Fibroblast of skin of left biceps (primary cell): ENCODE measurements at regions not wholly inside any gene's neighbourhood (a gene's known extent, or its start where the extent isn't known, plus 50 kb on each side); places are given as distances from the start of the nearest gene placed in this dataset.
A peak's percentile ranks its signal among the peaks of the same experiment; 100 is the strongest.

ENCODE experiments used
- DNase-seq, 2 experiments: peaks; one replicate each; pipeline ENCODE4 v3.0.0-alpha.2; 2013; ENCODE audit warnings: low read depth in 2 of 2

GRCh38 chr10:32171204-32171603 lies 115.0 kb upstream of the KIF5B start:
- DNase-seq: no peak

- no peak for DNase-seq
Observed at GRCh38 chr10:32169556-32169955, 113.3 kb upstream of the KIF5B start.

GRCh38 chr10:32167450-32167849 lies 111.2 kb upstream of the KIF5B start:
- DNase-seq: no peak

- DNase-seq: no peak
Observed at GRCh38 chr10:32166365-32166764, 110.1 kb upstream of the KIF5B start.

GRCh38 chr10:32163762-32164148 lies 107.5 kb upstream of the KIF5B start:
- DNase-seq: no peak

GRCh38 chr10:32163071-32163761 lies 107.0 kb upstream of the KIF5B start:
- no peak for DNase-seq

- DNase-seq: no peak
Observed at GRCh38 chr10:32161586-32161985, 105.4 kb upstream of the KIF5B start.

GRCh38 chr10:32160864-32161263 lies 104.6 kb upstream of the KIF5B start:
- DNase-seq: no peak

- no peak for DNase-seq
Observed at GRCh38 chr10:32159264-32159663, 103.0 kb upstream of the KIF5B start.

GRCh38 chr10:32156031-32156495 lies 99.8 kb upstream of the KIF5B start:
- DNase-seq: no peak

- no peak for DNase-seq
Observed at GRCh38 chr10:32155075-32155516, 98.9 kb upstream of the KIF5B start.

GRCh38 chr10:32153931-32154330 lies 97.7 kb upstream of the KIF5B start:
- DNase-seq: no peak

GRCh38 chr10:32153252-32153651 lies 97.0 kb upstream of the KIF5B start:
- DNase-seq: no peak

- DNase-seq: no peak
Observed at GRCh38 chr10:32151871-32152270, 95.6 kb upstream of the KIF5B start.

GRCh38 chr10:32150532-32151101 lies 94.4 kb upstream of the KIF5B start:
- no peak for DNase-seq

GRCh38 chr10:32149252-32149955 lies 93.2 kb upstream of the KIF5B start:
- DNase-seq: peak; percentile 29 to 36

GRCh38 chr10:32148864-32149251 lies 92.6 kb upstream of the KIF5B start:
- DNase-seq: no peak

GRCh38 chr10:32147730-32148129 lies 91.5 kb upstream of the KIF5B start:
- no peak for DNase-seq

- DNase-seq: no peak
Observed at GRCh38 chr10:32146166-32146565, 89.9 kb upstream of the KIF5B start.

- DNase-seq: no peak
Observed at GRCh38 chr10:32144817-32145688, 88.8 kb upstream of the KIF5B start.

- no peak for DNase-seq
Observed at GRCh38 chr10:32143302-32143847, 87.2 kb upstream of the KIF5B start.

GRCh38 chr10:32142646-32143045 lies 86.4 kb upstream of the KIF5B start:
- no peak for DNase-seq
